SK-N-SH treated with all-trans-retinoic acid at 6 μM for 48 hours (cell line): ENCODE measurements at regions not wholly inside any gene's neighbourhood (a gene's known extent, or its start where the extent isn't known, plus 50 kb on each side); places are given as distances from the start of the nearest gene placed in this dataset.

Experiments
- ATAC-seq: fragments of 200-7000 bp; cut with Tn5 transposase; 3 replicates; pipeline ENCODE4 v1.9.1; 2020; ENCODE audit warnings: mild to moderate bottlenecking, moderate library complexity
- CSDC2 ChIP-seq: fragments of 250-450 bp; sonication (Bioruptor Pico); IDR thresholded peaks from 2 replicates; pipeline ENCODE4 v1.5.0; 2020; ENCODE audit warnings: mild to moderate bottlenecking, moderate library complexity
- ESRRG ChIP-seq: fragments of 250-450 bp; sonication (Bioruptor Pico); IDR thresholded peaks from 2 replicates; pipeline ENCODE4 v1.6.1; 2021; ENCODE audit warnings: mild to moderate bottlenecking
- GLIS3 ChIP-seq: fragments of 250-450 bp; sonication (Bioruptor Pico); IDR thresholded peaks from 2 replicates; pipeline ENCODE4 v1.5.0; 2020; ENCODE audit warnings: mild to moderate bottlenecking, moderate library complexity
- ISL1 ChIP-seq: fragments of 250-450 bp; sonication (Bioruptor Pico); IDR thresholded peaks from 2 replicates; pipeline ENCODE4 v2.1.2; 2022; ENCODE audit warnings: mild to moderate bottlenecking, moderate library complexity
- PPARA ChIP-seq: fragments of 250-450 bp; sonication (Bioruptor Pico); IDR thresholded peaks from 2 replicates; pipeline ENCODE4 v1.5.0; 2020; ENCODE audit warnings: mild to moderate bottlenecking, borderline replicate concordance
- RARB ChIP-seq: fragments of 250-450 bp; sonication (Bioruptor Pico); IDR thresholded peaks from 2 replicates; pipeline ENCODE4 v1.8.0; 2021; ENCODE audit warnings: mild to moderate bottlenecking, moderate library complexity
- SNAI2 ChIP-seq: fragments of 250-450 bp; sonication (Bioruptor Pico); IDR thresholded peaks from 2 replicates; pipeline ENCODE4 v1.5.0; 2020; ENCODE audit warnings: mild to moderate bottlenecking, moderate library complexity
- TCF4 ChIP-seq: fragments of 250-450 bp; sonication (Bioruptor Pico); IDR thresholded peaks from 2 replicates; pipeline ENCODE4 v1.8.0; 2021; ENCODE audit warnings: mild to moderate bottlenecking, moderate library complexity, borderline replicate concordance
- TOX ChIP-seq: fragments of 250-450 bp; sonication (Bioruptor Pico); IDR thresholded peaks from 2 replicates; pipeline ENCODE4 v1.8.0; 2021; ENCODE audit warnings: mild to moderate bottlenecking, moderate library complexity, borderline replicate concordance
- ZC3H10 ChIP-seq: fragments of 250-450 bp; sonication (Bioruptor Pico); IDR thresholded peaks from 2 replicates; pipeline ENCODE4 v1.5.1; 2021; ENCODE audit warnings: mild to moderate bottlenecking, moderate library complexity
- ZFP3 ChIP-seq: fragments of 250-450 bp; sonication (Bioruptor Pico); IDR thresholded peaks from 2 replicates; pipeline ENCODE4 v1.5.0; 2020; ENCODE audit warnings: mild to moderate bottlenecking, moderate library complexity
- ZFP30 ChIP-seq: fragments of 450-650 bp; formaldehyde crosslinking; IDR thresholded peaks from 2 replicates; pipeline ENCODE4 v1.5.0; 2022; ENCODE audit warnings: mild to moderate bottlenecking, moderate library complexity
- ZNF70 ChIP-seq: fragments of 450-650 bp; formaldehyde crosslinking; IDR thresholded peaks from 2 replicates; pipeline ENCODE4 v1.5.0; 2020; ENCODE audit warnings: mild to moderate bottlenecking, moderate library complexity
- TF ChIP-seq, protein P1 (sequence below): fragments of 250-450 bp; sonication (Bioruptor Pico); IDR thresholded peaks from 2 replicates; pipeline ENCODE4 v1.5.1; 2021; ENCODE audit warnings: mild to moderate bottlenecking, moderate library complexity
- TF ChIP-seq, protein P2 (sequence below): fragments of 250-450 bp; sonication (Bioruptor Pico); IDR thresholded peaks from 2 replicates; pipeline ENCODE4 v1.8.0; 2020; ENCODE audit warnings: mild to moderate bottlenecking, moderate library complexity, borderline replicate concordance
- TF ChIP-seq, protein P3 (sequence below): fragments of 250-450 bp; sonication (Bioruptor Pico); IDR thresholded peaks from 2 replicates; pipeline ENCODE4 v1.5.1; 2020; ENCODE audit warnings: low read depth, mild to moderate bottlenecking, moderate library complexity
- TF ChIP-seq, protein P4 (sequence below): fragments of 250-450 bp; sonication (Bioruptor Pico); IDR thresholded peaks from 2 replicates; pipeline ENCODE4 v1.5.0; 2020; ENCODE audit warnings: mild to moderate bottlenecking, moderate library complexity

DNA sequence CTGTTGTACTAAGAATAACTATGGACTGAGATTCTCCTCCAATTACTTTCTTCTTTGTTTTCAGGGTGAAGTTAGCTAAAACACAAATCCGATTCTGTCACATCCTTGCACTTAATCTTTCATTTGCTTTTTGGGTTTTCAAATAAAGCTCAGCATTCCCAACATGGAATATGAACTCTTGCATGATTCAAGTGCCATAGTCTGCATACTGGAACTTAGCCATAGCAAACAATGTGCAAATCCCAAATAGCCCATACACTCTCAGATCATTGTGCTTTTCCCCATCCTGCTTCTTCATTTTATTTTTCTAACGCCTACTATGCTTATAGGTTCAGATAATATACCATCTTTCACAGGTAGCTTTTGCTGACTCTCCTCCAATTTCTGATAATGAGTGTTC is 455.8 kb upstream of the PRMT6 start:
- TF ChIP-seq TOX (CRISPR knock-in tag) (no peak), ZC3H10 (CRISPR knock-in tag) (no peak), PPARA (CRISPR knock-in tag) (no peak), ESRRG (CRISPR knock-in tag) (no peak), GLIS3 (CRISPR knock-in tag) (no peak), ISL1 (CRISPR knock-in tag) (no peak), RARB (CRISPR knock-in tag) (no peak), ZFP30 (no peak)
- TF ChIP-seq, protein P1, sequence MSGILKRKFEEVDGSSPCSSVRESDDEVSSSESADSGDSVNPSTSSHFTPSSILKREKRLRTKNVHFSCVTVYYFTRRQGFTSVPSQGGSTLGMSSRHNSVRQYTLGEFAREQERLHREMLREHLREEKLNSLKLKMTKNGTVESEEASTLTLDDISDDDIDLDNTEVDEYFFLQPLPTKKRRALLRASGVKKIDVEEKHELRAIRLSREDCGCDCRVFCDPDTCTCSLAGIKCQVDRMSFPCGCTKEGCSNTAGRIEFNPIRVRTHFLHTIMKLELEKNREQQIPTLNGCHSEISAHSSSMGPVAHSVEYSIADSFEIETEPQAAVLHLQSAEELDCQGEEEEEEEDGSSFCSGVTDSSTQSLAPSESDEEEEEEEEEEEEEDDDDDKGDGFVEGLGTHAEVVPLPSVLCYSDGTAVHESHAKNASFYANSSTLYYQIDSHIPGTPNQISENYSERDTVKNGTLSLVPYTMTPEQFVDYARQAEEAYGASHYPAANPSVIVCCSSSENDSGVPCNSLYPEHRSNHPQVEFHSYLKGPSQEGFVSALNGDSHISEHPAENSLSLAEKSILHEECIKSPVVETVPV (CRISPR knock-in tag), result no peak
- TF ChIP-seq, protein P2, sequence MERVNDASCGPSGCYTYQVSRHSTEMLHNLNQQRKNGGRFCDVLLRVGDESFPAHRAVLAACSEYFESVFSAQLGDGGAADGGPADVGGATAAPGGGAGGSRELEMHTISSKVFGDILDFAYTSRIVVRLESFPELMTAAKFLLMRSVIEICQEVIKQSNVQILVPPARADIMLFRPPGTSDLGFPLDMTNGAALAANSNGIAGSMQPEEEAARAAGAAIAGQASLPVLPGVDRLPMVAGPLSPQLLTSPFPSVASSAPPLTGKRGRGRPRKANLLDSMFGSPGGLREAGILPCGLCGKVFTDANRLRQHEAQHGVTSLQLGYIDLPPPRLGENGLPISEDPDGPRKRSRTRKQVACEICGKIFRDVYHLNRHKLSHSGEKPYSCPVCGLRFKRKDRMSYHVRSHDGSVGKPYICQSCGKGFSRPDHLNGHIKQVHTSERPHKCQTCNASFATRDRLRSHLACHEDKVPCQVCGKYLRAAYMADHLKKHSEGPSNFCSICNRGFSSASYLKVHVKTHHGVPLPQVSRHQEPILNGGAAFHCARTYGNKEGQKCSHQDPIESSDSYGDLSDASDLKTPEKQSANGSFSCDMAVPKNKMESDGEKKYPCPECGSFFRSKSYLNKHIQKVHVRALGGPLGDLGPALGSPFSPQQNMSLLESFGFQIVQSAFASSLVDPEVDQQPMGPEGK (CRISPR knock-in tag), result no peak
- TF ChIP-seq, protein P3, sequence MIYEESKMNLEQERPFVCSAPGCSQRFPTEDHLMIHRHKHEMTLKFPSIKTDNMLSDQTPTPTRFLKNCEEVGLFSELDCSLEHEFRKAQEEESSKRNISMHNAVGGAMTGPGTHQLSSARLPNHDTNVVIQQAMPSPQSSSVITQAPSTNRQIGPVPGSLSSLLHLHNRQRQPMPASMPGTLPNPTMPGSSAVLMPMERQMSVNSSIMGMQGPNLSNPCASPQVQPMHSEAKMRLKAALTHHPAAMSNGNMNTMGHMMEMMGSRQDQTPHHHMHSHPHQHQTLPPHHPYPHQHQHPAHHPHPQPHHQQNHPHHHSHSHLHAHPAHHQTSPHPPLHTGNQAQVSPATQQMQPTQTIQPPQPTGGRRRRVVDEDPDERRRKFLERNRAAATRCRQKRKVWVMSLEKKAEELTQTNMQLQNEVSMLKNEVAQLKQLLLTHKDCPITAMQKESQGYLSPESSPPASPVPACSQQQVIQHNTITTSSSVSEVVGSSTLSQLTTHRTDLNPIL (CRISPR knock-in tag), result no peak
- no peak for ATAC-seq

DNA sequence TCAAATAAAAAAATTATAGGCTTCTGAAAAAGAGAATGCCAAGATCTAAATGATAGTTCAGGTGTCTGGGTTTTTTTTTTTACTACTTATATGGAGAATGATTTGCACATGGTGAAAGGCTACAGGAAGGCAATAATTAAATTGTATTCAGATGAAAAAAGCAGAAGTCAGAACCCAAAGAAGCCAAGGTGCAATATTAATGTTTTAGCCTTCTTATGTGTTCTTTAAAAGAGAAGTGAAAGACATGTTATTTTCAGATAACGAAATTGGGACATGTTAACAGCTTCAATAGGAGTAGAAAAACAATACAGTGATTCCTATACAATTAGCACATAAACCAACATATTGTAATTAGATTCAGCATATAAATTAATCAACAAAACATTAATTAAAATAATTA is 452.9 kb upstream of the PRMT6 start:
- ATAC-seq, result no peak
- no peak for TF ChIP-seq TCF4 (CRISPR knock-in tag)
- TF ChIP-seq, protein P4, sequence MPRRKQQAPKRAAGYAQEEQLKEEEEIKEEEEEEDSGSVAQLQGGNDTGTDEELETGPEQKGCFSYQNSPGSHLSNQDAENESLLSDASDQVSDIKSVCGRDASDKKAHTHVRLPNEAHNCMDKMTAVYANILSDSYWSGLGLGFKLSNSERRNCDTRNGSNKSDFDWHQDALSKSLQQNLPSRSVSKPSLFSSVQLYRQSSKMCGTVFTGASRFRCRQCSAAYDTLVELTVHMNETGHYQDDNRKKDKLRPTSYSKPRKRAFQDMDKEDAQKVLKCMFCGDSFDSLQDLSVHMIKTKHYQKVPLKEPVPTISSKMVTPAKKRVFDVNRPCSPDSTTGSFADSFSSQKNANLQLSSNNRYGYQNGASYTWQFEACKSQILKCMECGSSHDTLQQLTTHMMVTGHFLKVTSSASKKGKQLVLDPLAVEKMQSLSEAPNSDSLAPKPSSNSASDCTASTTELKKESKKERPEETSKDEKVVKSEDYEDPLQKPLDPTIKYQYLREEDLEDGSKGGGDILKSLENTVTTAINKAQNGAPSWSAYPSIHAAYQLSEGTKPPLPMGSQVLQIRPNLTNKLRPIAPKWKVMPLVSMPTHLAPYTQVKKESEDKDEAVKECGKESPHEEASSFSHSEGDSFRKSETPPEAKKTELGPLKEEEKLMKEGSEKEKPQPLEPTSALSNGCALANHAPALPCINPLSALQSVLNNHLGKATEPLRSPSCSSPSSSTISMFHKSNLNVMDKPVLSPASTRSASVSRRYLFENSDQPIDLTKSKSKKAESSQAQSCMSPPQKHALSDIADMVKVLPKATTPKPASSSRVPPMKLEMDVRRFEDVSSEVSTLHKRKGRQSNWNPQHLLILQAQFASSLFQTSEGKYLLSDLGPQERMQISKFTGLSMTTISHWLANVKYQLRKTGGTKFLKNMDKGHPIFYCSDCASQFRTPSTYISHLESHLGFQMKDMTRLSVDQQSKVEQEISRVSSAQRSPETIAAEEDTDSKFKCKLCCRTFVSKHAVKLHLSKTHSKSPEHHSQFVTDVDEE, result no peak
- no peak for TF ChIP-seq ISL1 (CRISPR knock-in tag)
- TF ChIP-seq ESRRG (CRISPR knock-in tag), result no peak
- TF ChIP-seq ZNF70 (CRISPR knock-in tag), result no peak
- no peak for TF ChIP-seq PPARA (CRISPR knock-in tag)
- no peak for TF ChIP-seq ZC3H10 (CRISPR knock-in tag)
- TF ChIP-seq ZFP3 (CRISPR knock-in tag), result no peak
- TF ChIP-seq RARB (CRISPR knock-in tag), result no peak
- TF ChIP-seq, protein P2 (CRISPR knock-in tag), result no peak
- no peak for TF ChIP-seq TOX (CRISPR knock-in tag)
- no peak for TF ChIP-seq CSDC2 (CRISPR knock-in tag)
- no peak for TF ChIP-seq SNAI2 (CRISPR knock-in tag)
- TF ChIP-seq ZFP30, result no peak

DNA sequence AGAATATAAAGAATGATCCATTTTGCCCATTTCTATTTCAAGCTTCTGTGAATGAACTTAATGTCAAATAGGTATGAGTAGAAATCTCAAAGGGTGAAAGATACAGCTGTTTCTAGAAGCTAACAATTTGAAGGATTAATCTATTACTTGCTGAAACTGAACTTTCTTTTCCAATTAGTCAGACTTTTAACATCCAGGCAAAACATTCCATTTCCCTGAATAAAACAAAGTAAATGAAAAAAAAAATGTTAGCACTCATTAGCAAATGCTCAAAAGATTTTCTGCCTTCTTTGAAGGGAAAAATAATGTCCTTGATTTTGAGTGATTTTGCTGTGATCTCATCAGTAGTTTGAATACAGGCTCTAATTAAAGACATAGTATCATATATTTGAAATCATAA is 447.6 kb upstream of the PRMT6 start:
- no peak for ATAC-seq
- TF ChIP-seq ZNF70 (CRISPR knock-in tag) (no peak), ESRRG (CRISPR knock-in tag) (no peak), SNAI2 (CRISPR knock-in tag) (no peak)
- TF ChIP-seq, protein P3 (CRISPR knock-in tag), result no peak
- TF ChIP-seq, all 23 proteins: peak for 0
